PC-9 (cell line): ENCODE measurements at regions not wholly inside any gene's neighbourhood (a gene's known extent, or its start where the extent isn't known, plus 50 kb on each side); places are given as distances from the start of the nearest gene placed in this dataset.

Experiments used
- BruUV-seq: library from RNA; stranded (reverse); fragments of 400-500 nt; replicated peaks from 2 replicates; lab custom pipeline; 2021; lab: Mats Ljungman, UMichigan
- CTCF ChIA-PET: fragments of 300-600 bp; sonication (Branson Sonifier 250); formaldehyde crosslinking; loops from one replicate; lab custom pipeline; 2022; ENCODE audit warnings: antibody characterized with exemption; lab: Charles Lee
- POLR2A ChIA-PET: fragments of 300-600 bp; sonication (Branson Sonifier 250); formaldehyde crosslinking; loops from one replicate; lab custom pipeline; 2022; ENCODE audit warnings: antibody characterized with exemption; ENCODE audit not compliant: unreplicated experiment; lab: Charles Lee
- DNase-seq, 2 experiments: peaks; one replicate each; pipeline versions ENCODE4 v3.0.0 to v3.0.0-alpha.2; 2015 to 2022; ENCODE audit warnings: mixed read lengths in 1 of 2
- H2AFZ ChIP-seq: fragments of 200-600 bp; sonication (generic); 2 replicates; pipeline ENCODE4 v1.8.1; 2017; ENCODE audit warnings: antibody characterized with exemption
- H3F3A ChIP-seq: fragments of 200-600 bp; sonication (generic); 2 replicates; pipeline ENCODE4 v1.8.1; 2017; ENCODE audit warnings: antibody characterized with exemption, mild to moderate bottlenecking, low read depth; ENCODE audit not compliant: insufficient read depth
- H3K27ac ChIP-seq: fragments of 200-600 bp; sonication (generic); 2 replicates; pipeline ENCODE4 v1.6.1; 2016; ENCODE audit warnings: mixed run types
- H3K27me3 ChIP-seq: fragments of 200-600 bp; sonication (generic); 2 replicates; pipeline ENCODE4 v1.6.1; 2016; ENCODE audit warnings: low read depth, mixed run types; ENCODE audit not compliant: insufficient read depth
- H3K36me3 ChIP-seq: fragments of 200-600 bp; sonication (generic); 2 replicates; pipeline ENCODE4 v1.6.1; 2016; ENCODE audit warnings: low read depth, mixed run types
- H3K4me1 ChIP-seq: fragments of 200-600 bp; sonication (generic); replicated peaks from 2 replicates; pipeline ENCODE4 v1.6.1; 2016; ENCODE audit warnings: mixed run types; ENCODE audit not compliant: insufficient read depth
- H3K4me2 ChIP-seq: fragments of 200-600 bp; sonication (generic); 2 replicates; pipeline ENCODE4 v1.6.1; 2017; ENCODE audit warnings: mixed run types
- H3K4me3 ChIP-seq: fragments of 200-600 bp; sonication (generic); 2 replicates; pipeline ENCODE4 v1.6.1; 2016; ENCODE audit warnings: mixed run types
- H3K79me2 ChIP-seq: fragments of 200-600 bp; sonication (generic); 2 replicates; pipeline ENCODE4 v1.6.1; 2017; ENCODE audit warnings: low read depth, mixed run types
- H3K9me2 ChIP-seq: fragments of 200-600 bp; sonication (generic); 2 replicates; pipeline ENCODE4 v1.8.1; 2017; ENCODE audit warnings: mild to moderate bottlenecking; ENCODE audit not compliant: insufficient read depth
- H3K9me3 ChIP-seq: fragments of 200-600 bp; sonication (generic); 2 replicates; pipeline ENCODE4 v1.8.1; 2016; ENCODE audit warnings: low read depth; ENCODE audit not compliant: insufficient read depth
- H4K20me1 ChIP-seq: fragments of 200-600 bp; sonication (generic); 2 replicates; pipeline ENCODE4 v1.8.1; 2017; ENCODE audit not compliant: insufficient read depth
- EZH2 ChIP-seq: fragments of 200-600 bp; sonication (generic); IDR thresholded peaks from 2 replicates; pipeline ENCODE4 v1.8.0; 2017; ENCODE audit warnings: antibody characterized with exemption, low read depth
- intact Hi-C: fragments of 100-400 bp; cut with micrococcal nuclease; formaldehyde crosslinking; loops from one replicate; pipeline ENCODE4 v1.10.0; 2022; ENCODE audit not compliant: unreplicated experiment
- TF ChIP-seq, protein P1 (sequence below): fragments of 200-600 bp; sonication (generic); conservative IDR thresholded peaks from 2 replicates; pipeline ENCODE4 v1.6.1; 2017; ENCODE audit warnings: mixed run types, antibody characterized with exemption, mild to moderate bottlenecking, moderate library complexity

DNA sequence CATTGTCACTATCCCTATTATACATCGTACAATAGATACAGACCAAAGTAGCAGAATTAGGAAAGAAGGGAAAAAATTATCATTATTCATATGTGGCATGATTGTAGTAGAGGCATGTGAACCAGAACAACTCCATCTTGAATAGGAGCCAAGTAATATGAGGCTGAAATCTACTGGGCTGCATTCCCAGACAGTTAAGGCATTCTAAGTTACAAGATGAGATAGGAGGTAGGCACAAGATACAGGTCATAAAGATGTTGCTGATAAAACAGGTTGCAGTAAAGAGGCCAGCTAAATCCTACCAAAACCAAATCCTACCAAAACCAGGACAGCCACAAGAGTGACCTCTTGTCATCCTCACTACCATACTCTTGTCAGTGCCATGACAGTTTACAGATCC is 1035.4 kb upstream of the SEMA6D start:
- H2AFZ ChIP-seq = no peak overlapping the region
- H3K9me3 ChIP-seq = no peaks in the 10 kb centered on the region
- H3K4me3 ChIP-seq = no peak overlapping the region
- CTCF ChIA-PET = no interaction called here
- POLR2A ChIA-PET = no interaction called here
- no TSS peak for BruUV-seq
- no peaks in the 10 kb centered on the region for H3K27me3 ChIP-seq
- H3K9me2 ChIP-seq = no peaks in the 10 kb centered on the region
- H3K79me2 ChIP-seq = no peaks in the 10 kb centered on the region
- no peak overlapping the region for H3K27ac ChIP-seq
- TF ChIP-seq, protein P1, sequence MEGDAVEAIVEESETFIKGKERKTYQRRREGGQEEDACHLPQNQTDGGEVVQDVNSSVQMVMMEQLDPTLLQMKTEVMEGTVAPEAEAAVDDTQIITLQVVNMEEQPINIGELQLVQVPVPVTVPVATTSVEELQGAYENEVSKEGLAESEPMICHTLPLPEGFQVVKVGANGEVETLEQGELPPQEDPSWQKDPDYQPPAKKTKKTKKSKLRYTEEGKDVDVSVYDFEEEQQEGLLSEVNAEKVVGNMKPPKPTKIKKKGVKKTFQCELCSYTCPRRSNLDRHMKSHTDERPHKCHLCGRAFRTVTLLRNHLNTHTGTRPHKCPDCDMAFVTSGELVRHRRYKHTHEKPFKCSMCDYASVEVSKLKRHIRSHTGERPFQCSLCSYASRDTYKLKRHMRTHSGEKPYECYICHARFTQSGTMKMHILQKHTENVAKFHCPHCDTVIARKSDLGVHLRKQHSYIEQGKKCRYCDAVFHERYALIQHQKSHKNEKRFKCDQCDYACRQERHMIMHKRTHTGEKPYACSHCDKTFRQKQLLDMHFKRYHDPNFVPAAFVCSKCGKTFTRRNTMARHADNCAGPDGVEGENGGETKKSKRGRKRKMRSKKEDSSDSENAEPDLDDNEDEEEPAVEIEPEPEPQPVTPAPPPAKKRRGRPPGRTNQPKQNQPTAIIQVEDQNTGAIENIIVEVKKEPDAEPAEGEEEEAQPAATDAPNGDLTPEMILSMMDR = no peak
- no peak for TF ChIP-seq EZH2
- no peaks in the 10 kb centered on the region for H3F3A ChIP-seq
- H3K4me2 ChIP-seq = no peak overlapping the region
- no peak for DNase-seq
- H3K36me3 ChIP-seq = no peaks in the 10 kb centered on the region
- H3K4me1 ChIP-seq = no peaks in the 10 kb centered on the region
- H4K20me1 ChIP-seq = no peaks in the 10 kb centered on the region
- intact Hi-C loops = no loop called here

DNA sequence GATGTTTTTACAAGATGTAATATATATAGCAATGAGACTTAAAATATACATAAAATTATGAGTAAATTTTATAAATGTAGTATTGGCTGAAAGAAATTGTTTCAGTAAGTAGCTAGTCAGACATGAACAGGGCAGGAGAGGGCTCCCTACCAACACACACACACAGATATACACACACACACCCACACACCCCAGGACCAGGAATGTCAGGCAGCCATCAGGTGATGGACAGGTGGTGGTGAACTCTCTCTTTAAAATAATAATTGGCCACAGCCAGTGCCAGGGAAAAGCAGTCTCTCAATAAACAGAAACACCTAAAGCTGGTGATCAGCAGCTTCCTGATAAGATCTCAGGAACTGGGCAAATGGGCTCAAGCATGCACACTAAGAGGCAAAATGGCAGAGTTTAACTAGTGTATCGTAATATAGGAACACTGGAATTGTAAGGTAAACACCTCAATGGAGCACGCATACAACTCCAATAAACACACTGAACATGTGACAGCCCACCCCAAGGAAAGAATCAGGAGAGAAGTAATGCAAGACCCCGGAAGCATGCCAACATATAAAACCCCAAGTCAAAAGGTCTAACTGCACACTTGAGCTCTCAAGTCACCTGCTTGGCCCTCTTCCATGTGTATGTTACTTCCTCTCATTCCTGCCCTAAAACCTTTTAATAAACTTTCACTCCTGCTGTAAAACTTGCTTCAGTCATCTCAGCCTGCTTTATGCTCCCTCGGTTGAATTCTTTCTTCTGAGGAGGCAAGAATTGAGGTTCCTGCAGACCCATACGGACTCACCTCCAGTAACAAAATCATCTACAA is 1034.1 kb upstream of the SEMA6D start:
- Histone ChIP-seq H3K4me2 (no peak overlapping the region), H3F3A (no peaks in the 10 kb centered on the region), H3K9me3 (no peaks in the 10 kb centered on the region), H3K27ac (no peak overlapping the region), H3K4me3 (no peak overlapping the region), H3K27me3 (no peaks in the 10 kb centered on the region), H3K36me3 (no peaks in the 10 kb centered on the region), H4K20me1 (no peaks in the 10 kb centered on the region), H3K4me1 (no peaks in the 10 kb centered on the region), H3K9me2 (no peaks in the 10 kb centered on the region), H2AFZ (no peak overlapping the region), H3K79me2 (no peaks in the 10 kb centered on the region)
- CTCF ChIA-PET = no interaction called here
- POLR2A ChIA-PET = no interaction called here
- BruUV-seq = no TSS peak
- TF ChIP-seq, protein P1 = no peak
- TF ChIP-seq EZH2 = no peak
- no peak for DNase-seq
- intact Hi-C loops = no loop called here

DNA sequence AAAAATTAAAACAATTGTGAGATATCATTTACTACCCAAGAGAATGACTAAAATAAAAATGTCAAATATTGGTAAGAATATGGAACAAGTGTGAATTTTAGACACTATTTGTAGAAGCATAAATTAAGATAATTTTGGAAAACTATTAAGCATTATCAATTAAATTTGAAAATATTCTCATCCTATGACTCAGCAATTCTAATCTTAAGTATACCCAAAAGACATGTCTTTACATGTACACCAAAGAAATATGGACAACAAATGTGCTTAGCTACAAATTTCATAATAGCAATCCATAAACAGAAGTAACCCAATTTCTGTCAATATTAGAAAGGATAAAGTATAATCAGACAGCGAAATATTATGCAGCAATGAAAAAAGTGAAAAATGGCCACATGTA is 1032.2 kb upstream of the SEMA6D start:
- Histone ChIP-seq H3K4me3 (no peak overlapping the region), H3K79me2 (no peaks in the 10 kb centered on the region), H4K20me1 (no peaks in the 10 kb centered on the region), H3K4me2 (no peak overlapping the region), H3K9me2 (no peaks in the 10 kb centered on the region), H3K36me3 (no peaks in the 10 kb centered on the region), H3K9me3 (no peaks in the 10 kb centered on the region), H2AFZ (no peak overlapping the region), H3F3A (no peaks in the 10 kb centered on the region), H3K27ac (no peak overlapping the region), H3K27me3 (no peaks in the 10 kb centered on the region), H3K4me1 (no peaks in the 10 kb centered on the region)
- no peak for TF ChIP-seq EZH2
- TF ChIP-seq, protein P1 = no peak
- ChIA-PET POLR2A (no interaction called here), CTCF (no interaction called here)
- DNase-seq = no peak
- no TSS peak for BruUV-seq
- intact Hi-C loops = no loop called here
